ENCODE measurements at regions not wholly inside any gene's neighbourhood (a gene's known extent, or its start where the extent isn't known, plus 50 kb on each side); places are given as distances from the start of the nearest gene placed in this dataset.

DNA sequence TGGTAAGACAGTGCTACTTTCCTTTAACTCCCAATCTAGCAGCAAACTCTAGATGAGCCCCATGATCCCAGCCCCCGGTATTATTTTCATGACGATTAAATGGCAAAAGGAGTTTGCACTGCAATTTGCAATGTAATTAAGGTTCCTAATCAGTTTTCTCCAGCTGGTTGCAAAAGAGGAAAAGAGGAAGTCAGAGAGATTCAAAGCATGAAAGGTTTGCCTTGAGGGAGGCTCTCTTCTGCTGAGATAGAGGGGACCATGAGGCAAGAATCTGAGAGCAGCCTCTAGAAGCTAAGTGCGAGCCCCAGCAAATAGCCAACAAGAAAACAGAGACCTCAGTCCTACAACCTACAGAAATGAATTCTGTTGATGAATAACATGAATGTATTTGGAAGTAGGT, 527.1 kb downstream of the UQCRFS1 start:
- TF ChIP-seq TARDBP (IDR thresholded peaks at IDR 0.05): no peak
- no peak for TF ChIP-seq SUZ12 (IDR thresholded peaks at IDR 0.05)
- no peak for TF ChIP-seq FOXA1 (IDR thresholded peaks at IDR 0.05)
- no peak for TF ChIP-seq ELF4 (IDR thresholded peaks at IDR 0.05)
- TF ChIP-seq BHLHE40 (IDR thresholded peaks at IDR 0.05; ENCODE audit: borderline replicate concordance): no peak
- TF ChIP-seq FOXM1 (IDR thresholded peaks at IDR 0.05; ENCODE audit: borderline replicate concordance): no peak
- no peak for TF ChIP-seq FOXK2 (IDR thresholded peaks at IDR 0.05)
- no peak for TF ChIP-seq ARNT (IDR thresholded peaks at IDR 0.05)
